Neural cell (in vitro differentiated cells): ENCODE measurements at regions not wholly inside any gene's neighbourhood (a gene's known extent, or its start where the extent isn't known, plus 50 kb on each side); places are given as distances from the start of the nearest gene placed in this dataset.

Source experiments
- EZH2 ChIP-seq: fragments of 200-600, 300-800 bp; shearing (Covaris generic), sonication (generic); IDR thresholded peaks from 2 replicates; pipeline ENCODE4 v1.6.1; 2014; ENCODE audit warnings: antibody characterized with exemption, low read length, borderline replicate concordance, mild to moderate bottlenecking; ENCODE audit not compliant: insufficient read depth, poor library complexity, severe bottlenecking
- TF ChIP-seq, protein P1 (sequence below): fragments of 450-650 bp; IDR thresholded peaks from 2 replicates; pipeline ENCODE4 v1.5.1; 2014; ENCODE audit warnings: antibody characterized with exemption, mild to moderate bottlenecking, moderate library complexity; ENCODE audit not compliant: poor library complexity, severe bottlenecking
- TF ChIP-seq, protein P2 (sequence below): IDR thresholded peaks from 2 replicates; pipeline ENCODE4 v1.6.1; 2012; ENCODE audit warnings: borderline replicate concordance

DNA sequence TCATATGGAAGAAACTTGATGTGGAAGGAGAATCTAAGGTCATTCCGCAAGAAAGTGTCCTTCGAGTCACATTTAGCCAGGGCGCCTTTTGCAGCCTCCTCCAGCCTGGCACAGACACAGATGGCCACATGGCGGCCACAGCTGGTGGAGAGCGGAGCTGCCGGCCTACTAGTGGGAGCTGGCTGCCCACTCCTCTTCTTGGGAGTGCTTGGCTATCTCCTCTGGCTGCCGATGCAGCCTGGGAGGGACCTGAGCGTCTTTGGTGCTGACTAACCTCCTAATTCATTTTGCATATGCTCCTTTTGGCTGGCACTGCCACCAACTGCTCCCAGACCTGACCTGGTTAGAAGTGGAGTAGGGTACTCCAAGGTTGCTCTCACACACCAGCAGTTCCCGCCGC lies 199.3 kb upstream of the MYT1L start:
- TF ChIP-seq, protein P1, sequence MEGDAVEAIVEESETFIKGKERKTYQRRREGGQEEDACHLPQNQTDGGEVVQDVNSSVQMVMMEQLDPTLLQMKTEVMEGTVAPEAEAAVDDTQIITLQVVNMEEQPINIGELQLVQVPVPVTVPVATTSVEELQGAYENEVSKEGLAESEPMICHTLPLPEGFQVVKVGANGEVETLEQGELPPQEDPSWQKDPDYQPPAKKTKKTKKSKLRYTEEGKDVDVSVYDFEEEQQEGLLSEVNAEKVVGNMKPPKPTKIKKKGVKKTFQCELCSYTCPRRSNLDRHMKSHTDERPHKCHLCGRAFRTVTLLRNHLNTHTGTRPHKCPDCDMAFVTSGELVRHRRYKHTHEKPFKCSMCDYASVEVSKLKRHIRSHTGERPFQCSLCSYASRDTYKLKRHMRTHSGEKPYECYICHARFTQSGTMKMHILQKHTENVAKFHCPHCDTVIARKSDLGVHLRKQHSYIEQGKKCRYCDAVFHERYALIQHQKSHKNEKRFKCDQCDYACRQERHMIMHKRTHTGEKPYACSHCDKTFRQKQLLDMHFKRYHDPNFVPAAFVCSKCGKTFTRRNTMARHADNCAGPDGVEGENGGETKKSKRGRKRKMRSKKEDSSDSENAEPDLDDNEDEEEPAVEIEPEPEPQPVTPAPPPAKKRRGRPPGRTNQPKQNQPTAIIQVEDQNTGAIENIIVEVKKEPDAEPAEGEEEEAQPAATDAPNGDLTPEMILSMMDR = no peak
- no peak for TF ChIP-seq EZH2
- TF ChIP-seq, protein P2, sequence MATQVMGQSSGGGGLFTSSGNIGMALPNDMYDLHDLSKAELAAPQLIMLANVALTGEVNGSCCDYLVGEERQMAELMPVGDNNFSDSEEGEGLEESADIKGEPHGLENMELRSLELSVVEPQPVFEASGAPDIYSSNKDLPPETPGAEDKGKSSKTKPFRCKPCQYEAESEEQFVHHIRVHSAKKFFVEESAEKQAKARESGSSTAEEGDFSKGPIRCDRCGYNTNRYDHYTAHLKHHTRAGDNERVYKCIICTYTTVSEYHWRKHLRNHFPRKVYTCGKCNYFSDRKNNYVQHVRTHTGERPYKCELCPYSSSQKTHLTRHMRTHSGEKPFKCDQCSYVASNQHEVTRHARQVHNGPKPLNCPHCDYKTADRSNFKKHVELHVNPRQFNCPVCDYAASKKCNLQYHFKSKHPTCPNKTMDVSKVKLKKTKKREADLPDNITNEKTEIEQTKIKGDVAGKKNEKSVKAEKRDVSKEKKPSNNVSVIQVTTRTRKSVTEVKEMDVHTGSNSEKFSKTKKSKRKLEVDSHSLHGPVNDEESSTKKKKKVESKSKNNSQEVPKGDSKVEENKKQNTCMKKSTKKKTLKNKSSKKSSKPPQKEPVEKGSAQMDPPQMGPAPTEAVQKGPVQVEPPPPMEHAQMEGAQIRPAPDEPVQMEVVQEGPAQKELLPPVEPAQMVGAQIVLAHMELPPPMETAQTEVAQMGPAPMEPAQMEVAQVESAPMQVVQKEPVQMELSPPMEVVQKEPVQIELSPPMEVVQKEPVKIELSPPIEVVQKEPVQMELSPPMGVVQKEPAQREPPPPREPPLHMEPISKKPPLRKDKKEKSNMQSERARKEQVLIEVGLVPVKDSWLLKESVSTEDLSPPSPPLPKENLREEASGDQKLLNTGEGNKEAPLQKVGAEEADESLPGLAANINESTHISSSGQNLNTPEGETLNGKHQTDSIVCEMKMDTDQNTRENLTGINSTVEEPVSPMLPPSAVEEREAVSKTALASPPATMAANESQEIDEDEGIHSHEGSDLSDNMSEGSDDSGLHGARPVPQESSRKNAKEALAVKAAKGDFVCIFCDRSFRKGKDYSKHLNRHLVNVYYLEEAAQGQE = no peak
